Stimulated activated CD4-positive, alpha-beta T cell treated with anti-CD3 and anti-CD28 coated beads, Interleukin-1b, Interleukin-23, amount 100 ng/mL, for 4 hours (primary cell): ENCODE measurements at regions not wholly inside any gene's neighbourhood (a gene's known extent, or its start where the extent isn't known, plus 50 kb on each side); places are given as distances from the start of the nearest gene placed in this dataset.
"Not testable (repeated sequence)": the region's sequence is repeated elsewhere in the genome, so short reads cannot be mapped to it uniquely, and the experiment has no call there.

Source experiments
- DNase-seq, 2 donors: peaks; one replicate each; pipeline ENCODE4 v3.0.0-alpha.2; 2020; ENCODE audit warnings: low read depth in 2 of 2

GRCh38 chr5:8714861-8715260 is 831.0 kb downstream of the SEMA5A start:
- no peak for DNase-seq

- DNase-seq, result no peak
These were observed 826.1 kb downstream of the SEMA5A start for GRCh38 chr5:8719796-8720195.

DNA sequence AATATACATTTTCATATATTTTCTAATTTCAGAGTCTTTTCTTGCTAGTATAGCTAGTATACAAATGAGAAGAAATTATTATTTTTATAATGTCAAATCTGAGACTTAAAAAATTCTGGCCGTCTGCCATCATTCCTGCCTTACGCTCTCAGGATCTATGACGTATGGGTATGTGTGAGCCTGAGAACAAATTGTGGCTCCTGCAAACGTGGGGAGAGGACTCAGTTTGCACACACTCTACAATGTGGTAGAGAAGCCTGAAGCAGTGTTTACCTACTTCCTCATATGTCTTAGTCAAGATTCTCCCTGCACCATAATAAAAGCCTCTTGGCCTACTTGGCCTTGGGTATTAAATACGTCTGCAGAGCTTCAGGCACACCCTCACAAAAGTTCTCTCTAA is 825.4 kb downstream of the SEMA5A start:
- DNase-seq, result no peak

GRCh38 chr5:8721536-8721935 is 824.3 kb downstream of the SEMA5A start:
- no peak for DNase-seq

GRCh38 chr5:8726383-8727036 is 819.4 kb downstream of the SEMA5A start:
- no peak for DNase-seq

- no peak for DNase-seq
These were observed 818.5 kb downstream of the SEMA5A start for GRCh38 chr5:8727396-8727795.

GRCh38 chr5:8729437-8729836 is 816.4 kb downstream of the SEMA5A start:
- no peak for DNase-seq

- DNase-seq, result no peak
These were observed 815.7 kb downstream of the SEMA5A start for GRCh38 chr5:8730194-8730593.

DNA sequence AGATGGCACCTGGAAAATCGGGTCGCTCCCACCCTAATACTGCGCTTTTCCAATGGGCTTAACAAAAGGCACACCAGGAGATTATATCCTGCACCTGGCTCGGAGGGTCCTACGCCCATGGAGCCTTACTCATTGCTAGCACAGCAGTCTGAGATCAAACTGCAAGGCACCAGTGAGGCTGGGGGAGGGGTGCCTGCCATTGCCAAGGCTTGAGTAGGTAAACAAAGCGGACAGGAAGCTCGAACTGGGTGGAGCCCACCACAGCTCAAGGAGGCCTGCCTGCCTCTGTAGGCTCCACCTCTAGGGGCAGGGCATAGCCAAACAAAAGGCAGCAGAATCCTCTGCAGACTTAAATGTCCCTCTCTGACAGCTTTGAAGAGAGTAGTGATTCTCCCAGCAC is 814.8 kb downstream of the SEMA5A start:
- DNase-seq, result not testable (repeated sequence)

DNA sequence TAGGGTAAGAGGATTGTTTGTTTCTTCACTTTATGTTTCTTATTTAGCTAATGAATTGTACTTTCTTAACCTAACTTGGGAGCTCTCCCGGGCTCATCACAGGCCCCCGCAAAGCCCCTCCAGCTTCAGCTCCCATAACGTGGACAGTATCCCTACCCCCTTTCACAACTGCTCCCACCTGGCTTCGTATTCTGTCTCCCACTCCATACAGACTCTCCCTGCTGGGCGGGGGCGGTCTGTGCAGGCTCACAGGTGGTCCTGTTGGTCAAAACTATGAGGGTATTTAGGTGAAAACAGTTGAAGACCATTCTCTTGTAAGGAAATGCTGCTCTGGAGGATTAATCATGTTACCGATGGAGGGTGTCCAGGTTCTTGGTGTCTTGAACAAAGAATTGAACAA is 805.3 kb downstream of the SEMA5A start:
- DNase-seq, result no peak

DNA sequence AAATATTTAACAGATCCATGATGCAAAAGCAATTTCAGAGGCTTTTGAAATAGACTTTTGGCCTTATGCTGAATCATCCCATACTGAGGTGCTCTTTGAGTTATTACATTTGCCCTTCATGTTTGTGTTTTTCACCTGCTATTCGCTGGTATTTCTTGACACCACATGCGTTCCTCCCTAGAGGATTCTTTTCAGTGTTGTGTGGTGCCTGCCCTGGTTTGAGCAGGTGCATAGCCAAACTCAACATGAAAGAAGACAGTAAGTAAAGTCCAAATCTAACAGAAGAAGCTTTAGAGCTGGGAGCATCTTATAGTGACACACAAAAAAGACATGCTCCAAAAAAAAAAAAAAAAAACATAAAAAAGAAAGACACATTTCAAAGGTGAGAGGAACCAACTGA is 796.3 kb downstream of the SEMA5A start:
- no peak for DNase-seq

- no peak for DNase-seq
These were observed 795.8 kb downstream of the SEMA5A start for GRCh38 chr5:8750100-8750499.

DNA sequence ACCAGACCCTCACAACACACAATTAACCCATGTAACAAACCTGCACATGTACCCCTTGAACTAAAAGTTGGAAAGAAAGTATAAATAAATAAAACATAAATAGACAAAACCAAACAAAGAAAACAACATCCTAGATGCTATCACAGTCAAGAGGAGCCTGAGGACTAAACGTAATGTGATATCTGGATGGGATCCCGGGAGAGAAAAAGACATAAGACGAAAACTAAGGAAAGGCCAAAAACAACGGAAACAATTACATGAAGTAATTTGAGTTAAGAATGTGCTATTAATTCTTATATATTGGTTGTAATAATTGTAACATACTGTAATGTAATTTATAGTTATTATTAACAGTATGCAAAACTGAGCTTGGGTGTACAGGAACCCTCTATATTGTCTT is 793.9 kb downstream of the SEMA5A start:
- no peak for DNase-seq

GRCh38 chr5:8752595-8752994 is 793.3 kb downstream of the SEMA5A start:
- no peak for DNase-seq

- no peak for DNase-seq
These were observed 789.3 kb downstream of the SEMA5A start for GRCh38 chr5:8756498-8757084.

- no peak for DNase-seq
These were observed 780.0 kb downstream of the SEMA5A start for GRCh38 chr5:8765886-8766285.

- DNase-seq, result no peak
These were observed 779.4 kb downstream of the SEMA5A start for GRCh38 chr5:8766448-8766847.

DNA sequence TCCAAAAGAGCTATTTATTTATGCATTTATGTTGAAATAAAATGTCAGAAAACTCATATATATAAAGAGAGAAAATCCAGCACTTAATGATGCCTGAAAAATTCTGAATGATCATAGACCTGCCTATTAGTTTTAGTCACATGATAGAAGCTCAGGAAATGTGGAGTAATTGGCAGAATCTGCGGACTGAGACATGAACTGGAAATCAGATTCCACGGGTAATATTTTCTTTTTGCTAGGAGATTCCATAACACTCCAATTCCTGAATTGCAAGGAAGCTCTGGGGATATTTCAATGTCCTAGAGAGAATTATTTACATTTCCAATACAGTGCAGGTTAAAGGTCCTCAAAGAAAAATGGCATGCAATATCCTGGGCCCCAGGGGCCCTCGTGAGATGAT is 778.8 kb downstream of the SEMA5A start:
- DNase-seq, result no peak

- no peak for DNase-seq
These were observed 778.1 kb downstream of the SEMA5A start for GRCh38 chr5:8767746-8768145.

DNA sequence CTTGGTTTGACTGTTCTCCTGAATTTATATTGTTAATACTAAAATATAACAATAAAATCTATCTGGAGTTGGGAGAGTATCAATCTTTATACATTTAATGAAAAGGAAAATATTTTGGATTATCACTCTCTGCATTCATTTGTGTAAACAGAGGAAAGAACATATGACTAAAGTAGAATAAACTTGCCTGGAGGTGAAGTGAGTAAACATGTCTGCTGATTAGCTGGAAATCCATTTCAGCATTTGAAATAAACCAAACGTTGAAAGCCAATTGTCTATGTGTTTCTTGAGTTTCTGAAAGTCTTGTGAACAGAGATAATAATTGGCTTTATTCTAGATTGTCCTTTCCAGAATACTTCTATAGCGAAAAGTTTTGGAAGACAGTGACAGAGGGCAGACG is 776.2 kb downstream of the SEMA5A start:
- no peak for DNase-seq

GRCh38 chr5:8770431-8770830 is 775.4 kb downstream of the SEMA5A start:
- no peak for DNase-seq

DNA sequence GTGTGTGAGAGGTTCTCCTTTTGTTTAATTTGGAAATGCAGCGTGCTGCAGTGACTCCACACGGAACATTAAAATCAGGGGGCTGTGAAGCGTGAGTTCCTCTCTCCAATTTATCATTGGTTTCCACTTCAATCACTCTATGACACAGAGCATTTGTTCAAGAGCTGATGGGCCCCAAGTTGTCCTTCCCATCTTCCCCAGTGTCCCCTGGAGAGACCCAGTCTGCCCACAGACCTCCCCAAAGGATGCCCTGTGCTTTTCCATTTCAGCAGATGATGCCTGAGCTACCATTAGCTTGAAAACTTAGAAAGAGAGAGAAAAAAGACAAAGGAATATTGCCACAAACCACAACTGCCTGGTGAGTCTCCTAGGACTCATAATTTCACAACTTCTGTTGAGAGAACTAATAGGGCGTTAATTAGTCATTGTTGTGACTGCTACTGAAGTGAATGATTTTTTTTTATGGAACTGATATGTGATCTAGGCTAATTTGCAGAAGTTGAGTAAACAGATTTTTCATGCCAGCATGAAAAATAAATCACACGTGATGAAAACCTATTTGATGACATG is 772.7 kb downstream of the SEMA5A start:
- DNase-seq, result no peak

DNA sequence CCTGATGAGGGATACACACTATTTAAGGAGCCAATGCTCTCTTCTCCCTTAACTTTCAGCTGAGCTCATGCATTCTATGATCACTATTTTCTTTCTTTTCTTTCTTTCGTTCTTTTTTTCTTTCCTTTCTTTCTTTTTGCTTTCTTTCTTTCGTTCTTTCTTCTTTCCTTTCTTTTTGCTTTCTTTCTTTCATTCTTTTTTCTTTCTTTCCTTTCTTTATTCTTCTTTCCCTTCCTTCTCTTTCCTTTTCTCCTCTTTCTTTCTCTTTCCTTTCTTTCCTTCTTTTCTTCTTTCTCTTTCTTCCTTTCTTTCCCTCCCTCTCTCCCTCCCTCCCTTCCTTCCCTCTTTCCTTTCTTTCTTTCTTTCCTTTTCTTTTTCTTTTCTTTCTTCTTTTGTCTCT is 761.2 kb downstream of the SEMA5A start:
- no peak for DNase-seq

DNA sequence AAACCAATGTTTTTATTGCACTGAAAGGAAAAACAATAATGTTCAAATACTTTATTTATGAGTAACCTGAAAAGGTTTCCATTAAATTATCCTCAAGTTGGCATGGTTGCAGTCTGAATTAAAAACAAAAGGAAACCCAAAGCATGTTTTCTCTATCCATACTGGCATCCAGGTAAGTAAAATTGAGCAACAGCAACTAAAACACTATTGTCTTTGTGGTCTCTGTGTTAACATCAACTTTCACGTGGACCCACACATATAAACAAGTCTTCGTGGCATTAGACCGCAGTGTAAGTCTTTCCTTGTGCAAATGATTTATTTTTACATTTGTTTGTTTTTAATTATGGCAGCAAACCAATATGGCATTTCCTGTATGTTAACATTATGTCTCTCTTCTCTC is 757.6 kb downstream of the SEMA5A start:
- no peak for DNase-seq
